Karpas-422 (cell line): ENCODE measurements at regions not wholly inside any gene's neighbourhood (a gene's known extent, or its start where the extent isn't known, plus 50 kb on each side); places are given as distances from the start of the nearest gene placed in this dataset.

Experiments used
- DNase-seq: peaks from one replicate; pipeline ENCODE4 v3.0.0-alpha.2; 2015
- H2AFZ ChIP-seq: fragments of 200-600 bp; sonication (generic); 2 replicates; pipeline ENCODE4 v1.6.1; 2014; ENCODE audit warnings: antibody characterized with exemption, low read length, mixed read lengths
- H3K27ac ChIP-seq: fragments of 200-600 bp; sonication (generic); 2 replicates; pipeline ENCODE4 v1.5.1; 2014; ENCODE audit warnings: mild to moderate bottlenecking, low read length, moderate library complexity
- H3K27me3 ChIP-seq: fragments of 200-600 bp; sonication (generic); 2 replicates; pipeline ENCODE4 v1.6.1; 2014; ENCODE audit warnings: low read length, mixed read lengths
- H3K36me3 ChIP-seq: fragments of 200-600 bp; sonication (generic); 2 replicates; pipeline ENCODE4 v1.6.1; 2014; ENCODE audit warnings: low read length, mixed read lengths; ENCODE audit not compliant: insufficient read depth
- H3K4me1 ChIP-seq: fragments of 200-600 bp; sonication (generic); 2 replicates; pipeline ENCODE4 v1.6.1; 2014; ENCODE audit warnings: mild to moderate bottlenecking, low read length, mixed read lengths
- H3K4me2 ChIP-seq: fragments of 200-600 bp; sonication (generic); 2 replicates; pipeline ENCODE4 v1.6.1; 2014; ENCODE audit warnings: low read length, low read depth, mild to moderate bottlenecking; ENCODE audit not compliant: poor library complexity, severe bottlenecking
- H3K4me3 ChIP-seq: fragments of 200-600 bp; sonication (generic); 2 replicates; pipeline ENCODE4 v1.5.1; 2014; ENCODE audit warnings: mild to moderate bottlenecking, antibody characterized with exemption, low read length, mixed read lengths
- H3K79me2 ChIP-seq: fragments of 200-600 bp; sonication (generic); 2 replicates; pipeline ENCODE4 v1.6.1; 2014; ENCODE audit warnings: mild to moderate bottlenecking, low read length, mixed read lengths
- H3K9ac ChIP-seq: fragments of 200-600 bp; sonication (generic); 2 replicates; pipeline ENCODE4 v1.6.0; 2014; ENCODE audit warnings: low read length
- H3K9me2 ChIP-seq: fragments of 200-600 bp; sonication (generic), shearing (Covaris generic); replicated peaks from 2 replicates; pipeline ENCODE4 v1.6.0; 2014; ENCODE audit warnings: mild to moderate bottlenecking, low read length, moderate library complexity; ENCODE audit not compliant: insufficient read depth
- H3K9me3 ChIP-seq: fragments of 300-700, 200-600 bp; sonication (generic); 2 replicates; pipeline ENCODE4 v1.6.1; 2014; ENCODE audit warnings: low read length, mixed read lengths
- H4K20me1 ChIP-seq: fragments of 200-600 bp; sonication (generic); 2 replicates; pipeline ENCODE4 v1.6.1; 2014; ENCODE audit warnings: mild to moderate bottlenecking, antibody characterized with exemption, low read length, low read depth; ENCODE audit not compliant: insufficient read depth

DNA sequence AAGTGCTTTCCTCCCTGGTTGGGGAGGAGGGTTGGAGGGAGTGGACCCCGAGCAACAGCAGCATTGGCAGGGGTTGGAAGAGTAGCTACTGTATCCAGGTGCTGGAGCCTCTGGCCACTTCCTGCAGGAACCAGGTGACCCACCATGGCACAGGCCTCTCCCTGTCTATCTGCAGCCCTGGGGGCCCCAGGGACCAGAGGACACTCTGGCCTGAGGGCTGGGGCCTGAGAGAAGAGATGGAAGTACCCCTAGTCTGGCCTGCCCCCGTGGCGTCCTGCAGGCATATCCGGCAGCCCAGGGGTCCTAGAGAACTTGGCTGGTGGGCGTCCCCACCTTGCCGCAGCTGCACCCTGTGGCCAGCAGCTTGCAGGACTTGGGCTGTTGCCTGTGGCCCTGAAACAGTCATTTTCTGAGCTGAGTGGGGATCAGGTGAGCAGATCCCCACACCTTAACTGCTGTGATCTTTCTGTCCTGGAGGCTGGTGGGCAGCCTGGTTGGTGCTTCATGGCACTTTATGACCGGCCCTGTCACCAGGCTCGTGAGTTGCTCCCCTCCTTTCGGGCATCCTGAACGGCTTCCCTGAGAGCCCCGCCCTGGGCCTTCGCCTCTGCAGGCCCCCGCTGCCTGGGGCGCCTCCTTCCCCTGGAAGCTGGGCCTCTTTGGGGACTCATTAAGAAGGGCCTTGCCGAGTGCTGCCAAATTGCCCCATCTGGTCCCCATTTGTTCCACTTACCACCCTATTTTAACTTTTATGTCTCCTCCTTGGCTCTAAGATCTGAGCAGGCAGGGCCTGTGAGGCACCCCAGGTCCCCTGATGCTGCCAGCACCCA lies 298.6 kb downstream of the SEC14L1 start:
- Histone ChIP-seq H3K9me2 (no peaks in the 10 kb centered on the region), H3K4me3 (peak overlapping the region; percentile 39; the same call in 1 of the 2 replicates), H3K36me3 (no peaks in the 10 kb centered on the region), H4K20me1 (no peaks in the 10 kb centered on the region), H3K9ac (peak overlapping the region; percentile 82), H3K4me1 (peaks cover 78% of the 10 kb centered on the region), H3K27me3 (no peaks in the 10 kb centered on the region), H3K9me3 (no peaks in the 10 kb centered on the region), H3K27ac (peak overlapping the region; percentile 100), H3K79me2 (no peaks in the 10 kb centered on the region), H3K4me2 (peak overlapping the region; percentile 74), H2AFZ (no peak overlapping the region)
- peak; percentile 80 for DNase-seq

DNA sequence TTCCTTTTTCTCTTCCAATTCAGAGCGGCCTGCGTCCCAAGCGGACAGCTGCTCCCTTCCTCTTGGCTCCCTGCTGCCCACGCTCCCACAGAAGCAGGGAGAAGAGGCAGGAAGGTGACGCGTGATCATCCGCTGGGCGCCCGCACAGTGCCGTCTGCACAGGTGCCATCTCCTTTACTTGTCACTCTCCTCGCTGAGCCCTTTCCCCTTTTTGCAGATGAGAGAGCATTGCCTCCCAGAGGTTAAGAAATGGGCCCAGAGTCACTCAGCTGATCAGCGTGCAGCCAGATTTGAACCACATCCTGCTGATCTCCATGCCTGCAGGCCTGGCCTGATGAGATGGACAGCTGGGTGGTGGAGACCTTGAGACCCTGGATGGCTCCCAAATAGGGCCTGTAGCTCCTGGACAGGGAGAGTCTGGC lies 299.8 kb downstream of the SEC14L1 start:
- peak; percentile 90 for DNase-seq
- Histone ChIP-seq H3K9me2 (no peaks in the 10 kb centered on the region), H2AFZ (no peak overlapping the region), H3K4me2 (peak overlapping the region; percentile 74), H3K4me3 (peak overlapping the region; percentile 61), H3K4me1 (peaks cover 89% of the 10 kb centered on the region), H3K9ac (peak overlapping the region; percentile 82), H3K79me2 (no peaks in the 10 kb centered on the region), H3K27ac (peak overlapping the region; percentile 100), H3K36me3 (no peaks in the 10 kb centered on the region), H3K9me3 (no peaks in the 10 kb centered on the region), H3K27me3 (no peaks in the 10 kb centered on the region), H4K20me1 (no peaks in the 10 kb centered on the region)

- H3K4me1 ChIP-seq: peaks cover 97% of the 10 kb centered on the region
- no peaks in the 10 kb centered on the region for H3K27me3 ChIP-seq
- H3K9ac ChIP-seq: peak overlapping the region; percentile 82
- H3K4me3 ChIP-seq: peak overlapping the region; percentile 61
- H3K27ac ChIP-seq: peak overlapping the region; percentile 100
- H3K79me2 ChIP-seq: no peaks in the 10 kb centered on the region
- no peaks in the 10 kb centered on the region for H3K9me3 ChIP-seq
- no peaks in the 10 kb centered on the region for H4K20me1 ChIP-seq
- H3K9me2 ChIP-seq: no peaks in the 10 kb centered on the region
- no peaks in the 10 kb centered on the region for H3K36me3 ChIP-seq
- DNase-seq: peak; percentile 97
- H2AFZ ChIP-seq: no peak overlapping the region
- H3K4me2 ChIP-seq: peak overlapping the region; percentile 74
These were observed 300.6 kb downstream of the SEC14L1 start for GRCh38 chr17:77441130-77441920.

DNA sequence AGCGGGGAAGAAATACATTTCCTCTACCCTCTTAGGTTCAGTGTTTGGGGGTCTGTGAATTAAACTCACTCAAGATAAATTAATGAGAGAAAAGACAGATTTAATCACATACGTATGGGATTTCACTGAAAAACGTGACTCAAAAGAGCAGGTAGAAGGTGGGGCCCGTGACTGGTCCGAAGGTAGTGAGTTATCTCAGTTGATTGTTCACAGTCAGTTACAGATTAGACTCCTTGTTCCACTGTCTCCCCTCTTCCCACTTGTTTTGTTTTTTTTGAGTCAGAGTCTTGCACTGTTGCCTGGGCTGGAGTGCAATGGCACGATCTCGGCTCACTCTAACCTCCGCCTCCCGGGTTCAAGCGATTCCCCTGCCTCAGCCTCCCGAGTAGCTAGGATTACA lies 301.2 kb downstream of the SEC14L1 start:
- no peaks in the 10 kb centered on the region for H3K79me2 ChIP-seq
- peak overlapping the region; percentile 74 for H3K4me2 ChIP-seq
- H4K20me1 ChIP-seq: no peaks in the 10 kb centered on the region
- peaks cover 98% of the 10 kb centered on the region for H3K4me1 ChIP-seq
- H3K27ac ChIP-seq: peak overlapping the region; percentile 100
- H2AFZ ChIP-seq: no peak overlapping the region
- no peak for DNase-seq
- H3K4me3 ChIP-seq: peak overlapping the region; percentile 31; the same call in 1 of the 2 replicates
- peak overlapping the region; percentile 69 for H3K9ac ChIP-seq
- H3K27me3 ChIP-seq: no peaks in the 10 kb centered on the region
- no peaks in the 10 kb centered on the region for H3K9me2 ChIP-seq
- no peaks in the 10 kb centered on the region for H3K9me3 ChIP-seq
- H3K36me3 ChIP-seq: no peaks in the 10 kb centered on the region

- Histone ChIP-seq H3K4me2 (no peak overlapping the region), H3K27ac (peak overlapping the region; percentile 100), H3K4me1 (peaks cover 90% of the 10 kb centered on the region), H3K27me3 (no peaks in the 10 kb centered on the region), H2AFZ (no peak overlapping the region), H3K79me2 (no peaks in the 10 kb centered on the region), H3K9ac (peak overlapping the region; percentile 43), H4K20me1 (no peaks in the 10 kb centered on the region), H3K36me3 (no peaks in the 10 kb centered on the region), H3K4me3 (no peak overlapping the region), H3K9me3 (no peaks in the 10 kb centered on the region), H3K9me2 (no peaks in the 10 kb centered on the region)
- peak; percentile 54 for DNase-seq
These were observed 302.4 kb downstream of the SEC14L1 start for GRCh38 chr17:77442976-77443747.

GRCh38 chr17:77443748-77444260 lies 303.0 kb downstream of the SEC14L1 start:
- H3K9me2 ChIP-seq: no peaks in the 10 kb centered on the region
- H2AFZ ChIP-seq: no peak overlapping the region
- no peaks in the 10 kb centered on the region for H4K20me1 ChIP-seq
- peak overlapping the region; percentile 72; the same call in 1 of the 2 replicates for H3K9ac ChIP-seq
- no peaks in the 10 kb centered on the region for H3K36me3 ChIP-seq
- no peaks in the 10 kb centered on the region for H3K9me3 ChIP-seq
- H3K27ac ChIP-seq: peak overlapping the region; percentile 100
- no peak overlapping the region for H3K4me2 ChIP-seq
- no peak overlapping the region for H3K4me3 ChIP-seq
- DNase-seq: peak; percentile 46
- H3K79me2 ChIP-seq: no peaks in the 10 kb centered on the region
- no peaks in the 10 kb centered on the region for H3K27me3 ChIP-seq
- H3K4me1 ChIP-seq: peaks cover 84% of the 10 kb centered on the region

DNA sequence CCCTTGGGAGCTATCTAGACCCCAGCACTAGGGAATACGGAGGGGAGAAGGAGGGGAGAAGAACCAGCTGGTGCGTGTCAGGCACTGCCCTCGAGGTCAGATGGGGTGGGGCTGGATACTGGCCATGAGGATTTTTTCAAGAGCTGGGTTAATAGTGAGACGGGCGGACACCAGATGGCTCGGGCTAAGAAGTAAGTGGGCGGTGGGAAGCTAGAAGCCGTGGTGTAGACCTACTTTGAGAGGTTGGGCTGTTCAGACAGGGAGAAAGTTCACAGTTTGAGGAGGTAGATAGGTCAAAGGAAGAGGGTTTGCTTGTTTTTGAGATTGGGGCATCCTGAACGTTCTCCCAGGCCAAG lies 303.8 kb downstream of the SEC14L1 start:
- Histone ChIP-seq H2AFZ (no peak overlapping the region), H3K27me3 (no peaks in the 10 kb centered on the region), H3K9ac (peak overlapping the region; percentile 72), H3K9me2 (no peaks in the 10 kb centered on the region), H3K4me3 (peak overlapping the region; percentile 38; the same call in 1 of the 2 replicates), H3K4me1 (peaks cover 82% of the 10 kb centered on the region), H3K9me3 (no peaks in the 10 kb centered on the region), H3K27ac (peak overlapping the region; percentile 100), H3K36me3 (no peaks in the 10 kb centered on the region), H3K79me2 (peaks cover 5% of the 10 kb centered on the region; the same call in 1 of the 2 replicates), H3K4me2 (peak overlapping the region; percentile 54), H4K20me1 (no peaks in the 10 kb centered on the region)
- no peak for DNase-seq
